NCI-H2171 (cell line): ENCODE measurements at regions not wholly inside any gene's neighbourhood (a gene's known extent, or its start where the extent isn't known, plus 50 kb on each side); places are given as distances from the start of the nearest gene placed in this dataset.
A peak's percentile ranks its signal among the peaks of the same experiment; 100 is the strongest.
"Not testable (repeated sequence)": the region's sequence is repeated elsewhere in the genome, so short reads cannot be mapped to it uniquely, and the experiment has no call there.

Source experiments
- DNase-seq: peaks from one replicate; lab custom pipeline; 2025; lab: John Stamatoyannopoulos, UW

- peak; percentile 54 for DNase-seq
These were observed 65.2 kb upstream of the TINAGL1 start for GRCh38 chr1:31510853-31511789.

- no peak for DNase-seq
These were observed 64.3 kb upstream of the TINAGL1 start for GRCh38 chr1:31511848-31512615.

GRCh38 chr1:31514117-31514516 is 62.2 kb upstream of the TINAGL1 start:
- no peak for DNase-seq

- no peak for DNase-seq
These were observed 61.1 kb upstream of the TINAGL1 start for GRCh38 chr1:31515056-31515775.

GRCh38 chr1:31515936-31516335 is 60.4 kb upstream of the TINAGL1 start:
- no peak for DNase-seq

- no peak for DNase-seq
These were observed 59.0 kb upstream of the TINAGL1 start for GRCh38 chr1:31517301-31517700.

GRCh38 chr1:31517986-31518385 is 58.3 kb upstream of the TINAGL1 start:
- DNase-seq, result not testable (repeated sequence)

GRCh38 chr1:31521761-31522555 is 54.4 kb upstream of the TINAGL1 start:
- no peak for DNase-seq

- DNase-seq, result no peak
These were observed 53.8 kb upstream of the TINAGL1 start for GRCh38 chr1:31522556-31522845.

GRCh38 chr1:31523012-31523411 is 53.3 kb upstream of the TINAGL1 start:
- DNase-seq, result no peak

GRCh38 chr1:31523769-31524168 is 52.5 kb upstream of the TINAGL1 start:
- no peak for DNase-seq

GRCh38 chr1:31524186-31524901 is 52.0 kb upstream of the TINAGL1 start:
- no peak for DNase-seq
